Gastroesophageal sphincter (tissue), 3 donors: ENCODE measurements at regions not wholly inside any gene's neighbourhood (a gene's known extent, or its start where the extent isn't known, plus 50 kb on each side); places are given as distances from the start of the nearest gene placed in this dataset.

Source experiments
- EP300 ChIP-seq: sonication (generic); formaldehyde crosslinking; IDR thresholded peaks from one replicate; pipeline ENCODE4 v1.6.1; 2017; ENCODE audit warnings: antibody characterized with exemption, mild to moderate bottlenecking
- POLR2A ChIP-seq, 2 donors: fragments of 450-650 bp; IDR thresholded peaks; one replicate each; pipeline ENCODE4 v1.6.1; 2017; ENCODE audit warnings: antibody characterized with exemption in 2 of 2, mild to moderate bottlenecking in 2 of 2, moderate library complexity in 1 of 2
- POLR2AphosphoS5 ChIP-seq: sonication (generic); formaldehyde crosslinking; IDR thresholded peaks from one replicate; pipeline ENCODE4 v1.6.1; 2017; ENCODE audit warnings: antibody characterized with exemption
- TF ChIP-seq, protein P1 (sequence below), 4 experiments: fragments of 200-600 bp in 2 of 4; fragments of 450-650 bp in 2 of 4; sonication (generic) in 1 of 4; IDR thresholded peaks; one replicate each; pipeline ENCODE4 v1.5.1; 2017 to 2019; ENCODE audit warnings: antibody characterized with exemption in 4 of 4, mild to moderate bottlenecking in 2 of 4, moderate library complexity in 2 of 4

DNA sequence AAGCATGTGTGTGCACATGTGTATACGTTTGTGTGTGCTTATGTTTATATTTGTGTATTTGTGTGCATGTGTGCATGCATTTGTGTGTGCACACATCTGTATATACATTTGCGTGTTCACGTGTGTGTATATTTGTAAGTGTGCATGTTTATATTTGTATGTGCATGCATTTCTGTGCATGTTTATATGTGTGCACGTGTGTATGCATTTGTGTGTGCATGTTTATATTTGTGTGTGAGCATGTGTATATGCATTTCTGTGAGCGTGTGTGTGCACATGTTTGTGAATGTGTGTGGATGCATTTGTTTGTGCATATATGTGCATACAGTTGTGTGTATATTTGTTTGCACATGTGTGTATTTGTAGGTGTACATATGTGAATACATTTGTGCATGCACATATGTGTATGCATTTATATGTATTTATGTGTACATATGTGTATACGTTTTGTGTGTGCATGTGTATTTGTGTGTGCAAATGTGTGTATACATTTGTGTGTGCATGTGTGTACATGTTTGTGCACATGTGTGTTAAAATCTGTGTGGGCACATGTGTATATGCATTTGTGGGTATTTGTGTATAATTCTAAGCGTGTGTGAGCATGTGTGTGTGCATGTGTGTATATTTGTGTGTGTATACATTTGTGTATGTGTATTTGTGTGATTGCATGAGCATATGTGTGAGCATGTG lies 140.4 kb upstream of the AFDN start:
- TF ChIP-seq, protein P1, sequence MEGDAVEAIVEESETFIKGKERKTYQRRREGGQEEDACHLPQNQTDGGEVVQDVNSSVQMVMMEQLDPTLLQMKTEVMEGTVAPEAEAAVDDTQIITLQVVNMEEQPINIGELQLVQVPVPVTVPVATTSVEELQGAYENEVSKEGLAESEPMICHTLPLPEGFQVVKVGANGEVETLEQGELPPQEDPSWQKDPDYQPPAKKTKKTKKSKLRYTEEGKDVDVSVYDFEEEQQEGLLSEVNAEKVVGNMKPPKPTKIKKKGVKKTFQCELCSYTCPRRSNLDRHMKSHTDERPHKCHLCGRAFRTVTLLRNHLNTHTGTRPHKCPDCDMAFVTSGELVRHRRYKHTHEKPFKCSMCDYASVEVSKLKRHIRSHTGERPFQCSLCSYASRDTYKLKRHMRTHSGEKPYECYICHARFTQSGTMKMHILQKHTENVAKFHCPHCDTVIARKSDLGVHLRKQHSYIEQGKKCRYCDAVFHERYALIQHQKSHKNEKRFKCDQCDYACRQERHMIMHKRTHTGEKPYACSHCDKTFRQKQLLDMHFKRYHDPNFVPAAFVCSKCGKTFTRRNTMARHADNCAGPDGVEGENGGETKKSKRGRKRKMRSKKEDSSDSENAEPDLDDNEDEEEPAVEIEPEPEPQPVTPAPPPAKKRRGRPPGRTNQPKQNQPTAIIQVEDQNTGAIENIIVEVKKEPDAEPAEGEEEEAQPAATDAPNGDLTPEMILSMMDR (IDR thresholded peaks at IDR 0.05): no peak
- TF ChIP-seq EP300 (no peak), POLR2A (IDR thresholded peaks at IDR 0.05) (no peak), POLR2AphosphoS5 (no peak)
